ENCODE measurements at regions not wholly inside any gene's neighbourhood (a gene's known extent, or its start where the extent isn't known, plus 50 kb on each side); places are given as distances from the start of the nearest gene placed in this dataset.

- H3K4me1 ChIP-seq (ENCODE audit: control insufficient read depth in 1 of 2, extremely low read depth in 1 of 2, insufficient read depth in 2 of 2, low read length in 2 of 2): no peaks in the 10 kb centered on the region
- peaks cover 0 to 28% of the 10 kb centered on the region in 2 experiments for H3K27me3 ChIP-seq (replicated peaks in 1 of 2; ENCODE audit: control insufficient read depth in 2 of 2, extremely low read depth in 1 of 2, insufficient read depth in 2 of 2, low read length in 1 of 2)
- DNase-seq (no peak), ATAC-seq (replicated peaks in 1 of 4) (no peak)
- Mint-ChIP-seq H3K9me3 (no peaks in the 10 kb centered on the region), H3K36me3 (no peaks in the 10 kb centered on the region), H3K4me3 (no peak overlapping the region), H3K27ac (no peak overlapping the region), H3K4me1 (no peaks in the 10 kb centered on the region), H3K27me3 (peaks cover 3% of the 10 kb centered on the region in 2 donors)
- WGBS (ENCODE audit: insufficient coverage): 87% methylated on average over 3 of the region's 6 CpGs
- no peaks in the 10 kb centered on the region for H3K9me3 ChIP-seq
- H3K4me3 ChIP-seq (ENCODE audit: control insufficient read depth in 1 of 2, extremely low read depth in 1 of 2, low read length in 1 of 2): no peak overlapping the region
- H3K27ac ChIP-seq (ENCODE audit: low read length): no peak overlapping the region
- ChIA-PET CTCF (no interaction called here), POLR2A (no interaction called here)
- H3K36me3 ChIP-seq (ENCODE audit: control insufficient read depth in 2 of 2, extremely low read depth in 1 of 2, insufficient read depth in 1 of 2, low read length in 1 of 2): no peaks in the 10 kb centered on the region
Measured at GRCh38 chr2:120465701-120465988, 119.7 kb downstream of the INHBB start.

GRCh38 chr2:120465989-120466703 is 120.2 kb downstream of the INHBB start:
- no peaks in the 10 kb centered on the region for H3K36me3 ChIP-seq (ENCODE audit: control insufficient read depth in 2 of 2, extremely low read depth in 1 of 2, insufficient read depth in 1 of 2, low read length in 1 of 2)
- peaks cover 0 to 26% of the 10 kb centered on the region in 2 experiments for H3K27me3 ChIP-seq (replicated peaks in 1 of 2; ENCODE audit: control insufficient read depth in 2 of 2, extremely low read depth in 1 of 2, insufficient read depth in 2 of 2, low read length in 1 of 2)
- H3K4me1 ChIP-seq (ENCODE audit: control insufficient read depth in 1 of 2, extremely low read depth in 1 of 2, insufficient read depth in 2 of 2, low read length in 2 of 2): no peaks in the 10 kb centered on the region
- no peak overlapping the region for H3K4me3 Mint-ChIP-seq
- ATAC-seq (replicated peaks in 1 of 4) (no peak), DNase-seq (no peak)
- CTCF ChIA-PET: no interaction called here
- H3K27ac ChIP-seq (ENCODE audit: low read length): no peak overlapping the region
- peaks cover 3% of the 10 kb centered on the region in 2 donors for H3K27me3 Mint-ChIP-seq
- POLR2A ChIA-PET: no interaction called here
- H3K4me1 Mint-ChIP-seq: no peaks in the 10 kb centered on the region
- no peak overlapping the region for H3K27ac Mint-ChIP-seq
- H3K4me3 ChIP-seq (ENCODE audit: control insufficient read depth in 1 of 2, extremely low read depth in 1 of 2, low read length in 1 of 2): no peak overlapping the region
- no peaks in the 10 kb centered on the region for H3K36me3 Mint-ChIP-seq
- 64% methylated on average over 22 of the region's 25 CpGs for WGBS (ENCODE audit: insufficient coverage)
- H3K9me3 ChIP-seq: no peaks in the 10 kb centered on the region
- no peaks in the 10 kb centered on the region for H3K9me3 Mint-ChIP-seq

- CTCF ChIA-PET: interaction anchor here in 1 of 2 donors (0.6 kb wide), 1 partner anchor 317 kb away, joined by 3 read pairs; no protein-coding TSS in a partner anchor
Measured at GRCh38 chr2:120466704-120467054, 120.7 kb downstream of the INHBB start.

GRCh38 chr2:120468136-120468535 is 122.2 kb downstream of the INHBB start:
- H3K9me3 Mint-ChIP-seq: peaks cover 0 to 3% (median 0%) of the 10 kb centered on the region in 3 donors
- POLR2A ChIA-PET: no interaction called here
- H3K4me1 Mint-ChIP-seq: no peaks in the 10 kb centered on the region
- DNase-seq (no peak), ATAC-seq (replicated peaks in 1 of 4) (no peak)
- Histone ChIP-seq H3K36me3 (ENCODE audit: control insufficient read depth in 2 of 2, extremely low read depth in 1 of 2, insufficient read depth in 1 of 2, low read length in 1 of 2) (no peaks in the 10 kb centered on the region), H3K27ac (ENCODE audit: low read length) (no peak overlapping the region), H3K4me1 (ENCODE audit: control insufficient read depth in 1 of 2, extremely low read depth in 1 of 2, insufficient read depth in 2 of 2, low read length in 2 of 2) (no peaks in the 10 kb centered on the region), H3K9me3 (no peaks in the 10 kb centered on the region), H3K4me3 (ENCODE audit: control insufficient read depth in 1 of 2, extremely low read depth in 1 of 2, low read length in 1 of 2) (no peak overlapping the region), H3K27me3 (replicated peaks in 1 of 2; ENCODE audit: control insufficient read depth in 2 of 2, extremely low read depth in 1 of 2, insufficient read depth in 2 of 2, low read length in 1 of 2) (peaks cover 0 to 26% of the 10 kb centered on the region in 2 experiments)
- CTCF ChIA-PET: no interaction called here
- no peak overlapping the region for H3K4me3 Mint-ChIP-seq
- no peak overlapping the region for H3K27ac Mint-ChIP-seq
- H3K36me3 Mint-ChIP-seq: no peaks in the 10 kb centered on the region
- H3K27me3 Mint-ChIP-seq: peaks cover 2 to 3% of the 10 kb centered on the region in 2 donors
- WGBS (ENCODE audit: insufficient coverage): 68% methylated on average over 2 of the region's 6 CpGs

More at GRCh38 chr2:120466704-120467054, 120.7 kb downstream of the INHBB start:
- POLR2A ChIA-PET: no interaction called here
- H3K27ac ChIP-seq (ENCODE audit: low read length): no peak overlapping the region
- H3K27ac Mint-ChIP-seq: no peak overlapping the region
- H3K4me1 ChIP-seq (ENCODE audit: control insufficient read depth in 1 of 2, extremely low read depth in 1 of 2, insufficient read depth in 2 of 2, low read length in 2 of 2): no peaks in the 10 kb centered on the region
- H3K9me3 Mint-ChIP-seq: no peaks in the 10 kb centered on the region
- WGBS (ENCODE audit: insufficient coverage): 91% methylated on average over 1 of the region's 2 CpGs
- H3K9me3 ChIP-seq: no peaks in the 10 kb centered on the region
- H3K27me3 ChIP-seq (replicated peaks in 1 of 2; ENCODE audit: control insufficient read depth in 2 of 2, extremely low read depth in 1 of 2, insufficient read depth in 2 of 2, low read length in 1 of 2): peaks cover 0 to 26% of the 10 kb centered on the region in 2 experiments
- H3K27me3 Mint-ChIP-seq: peaks cover 3% of the 10 kb centered on the region in 2 donors
- H3K4me3 Mint-ChIP-seq: no peak overlapping the region
- DNase-seq (no peak), ATAC-seq (replicated peaks in 1 of 4) (no peak)
- H3K36me3 Mint-ChIP-seq: no peaks in the 10 kb centered on the region
- H3K36me3 ChIP-seq (ENCODE audit: control insufficient read depth in 2 of 2, extremely low read depth in 1 of 2, insufficient read depth in 1 of 2, low read length in 1 of 2): no peaks in the 10 kb centered on the region
- H3K4me3 ChIP-seq (ENCODE audit: control insufficient read depth in 1 of 2, extremely low read depth in 1 of 2, low read length in 1 of 2): no peak overlapping the region
- H3K4me1 Mint-ChIP-seq: no peaks in the 10 kb centered on the region

- Mint-ChIP-seq H3K27ac (no peak overlapping the region), H3K4me3 (no peak overlapping the region), H3K36me3 (no peaks in the 10 kb centered on the region), H3K9me3 (peaks cover 0 to 3% (median 0%) of the 10 kb centered on the region in 3 donors), H3K4me1 (no peaks in the 10 kb centered on the region), H3K27me3 (peaks cover 0 to 3% of the 10 kb centered on the region in 2 donors)
- CTCF ChIA-PET: no interaction called here
- no peak for DNase-seq
- Histone ChIP-seq H3K27ac (ENCODE audit: low read length) (no peak overlapping the region), H3K27me3 (replicated peaks in 1 of 2; ENCODE audit: control insufficient read depth in 2 of 2, extremely low read depth in 1 of 2, insufficient read depth in 2 of 2, low read length in 1 of 2) (peaks cover 0 to 21% of the 10 kb centered on the region in 2 experiments), H3K36me3 (ENCODE audit: control insufficient read depth in 2 of 2, extremely low read depth in 1 of 2, insufficient read depth in 1 of 2, low read length in 1 of 2) (no peaks in the 10 kb centered on the region), H3K4me1 (ENCODE audit: control insufficient read depth in 1 of 2, extremely low read depth in 1 of 2, insufficient read depth in 2 of 2, low read length in 2 of 2) (no peaks in the 10 kb centered on the region), H3K4me3 (ENCODE audit: control insufficient read depth in 1 of 2, extremely low read depth in 1 of 2, low read length in 1 of 2) (no peak overlapping the region), H3K9me3 (no peaks in the 10 kb centered on the region)
- 53% methylated on average over 2 of the region's 2 CpGs for WGBS (ENCODE audit: insufficient coverage)
- no peak for ATAC-seq (replicated peaks in 1 of 4)
- POLR2A ChIA-PET: no interaction called here
Measured at GRCh38 chr2:120469426-120469825, 123.5 kb downstream of the INHBB start.

GRCh38 chr2:120470041-120470965 is 124.4 kb downstream of the INHBB start:
- no peaks in the 10 kb centered on the region for H3K36me3 Mint-ChIP-seq
- H3K4me3 Mint-ChIP-seq: no peak overlapping the region
- Histone ChIP-seq H3K36me3 (ENCODE audit: control insufficient read depth in 2 of 2, extremely low read depth in 1 of 2, insufficient read depth in 1 of 2, low read length in 1 of 2) (no peaks in the 10 kb centered on the region), H3K9me3 (no peaks in the 10 kb centered on the region), H3K27me3 (replicated peaks in 1 of 2; ENCODE audit: control insufficient read depth in 2 of 2, extremely low read depth in 1 of 2, insufficient read depth in 2 of 2, low read length in 1 of 2) (peaks cover 0 to 13% of the 10 kb centered on the region in 2 experiments), H3K27ac (ENCODE audit: low read length) (no peak overlapping the region), H3K4me3 (ENCODE audit: control insufficient read depth in 1 of 2, extremely low read depth in 1 of 2, low read length in 1 of 2) (no peak overlapping the region), H3K4me1 (ENCODE audit: control insufficient read depth in 1 of 2, extremely low read depth in 1 of 2, insufficient read depth in 2 of 2, low read length in 2 of 2) (no peaks in the 10 kb centered on the region)
- H3K27me3 Mint-ChIP-seq: peaks cover 0 to 3% of the 10 kb centered on the region in 2 donors
- peaks cover 0 to 3% (median 0%) of the 10 kb centered on the region in 3 donors for H3K9me3 Mint-ChIP-seq
- ChIA-PET CTCF (no interaction called here), POLR2A (no interaction called here)
- 91% methylated on average over 9 of the region's 14 CpGs for WGBS (ENCODE audit: insufficient coverage)
- ATAC-seq (replicated peaks in 1 of 4): no peak
- no peak for DNase-seq
- H3K4me1 Mint-ChIP-seq: no peaks in the 10 kb centered on the region
- H3K27ac Mint-ChIP-seq: no peak overlapping the region

All from T-cell (primary cell).